Epithelial cell of esophagus (primary cell): ENCODE measurements at regions not wholly inside any gene's neighbourhood (a gene's known extent, or its start where the extent isn't known, plus 50 kb on each side); places are given as distances from the start of the nearest gene placed in this dataset.

ENCODE experiments used
- DNase-seq: peaks from one replicate; pipeline ENCODE4 v3.0.0; 2010; ENCODE audit warnings: low read depth
- H3K4me3 ChIP-seq: 2 replicates; pipeline ENCODE4 v1.5.1; 2011; ENCODE audit warnings: mild to moderate bottlenecking, low read length, control low read depth
- TF ChIP-seq, protein P1 (sequence below): IDR thresholded peaks from 2 replicates; pipeline ENCODE4 v1.5.1; 2011; ENCODE audit warnings: low read depth, mild to moderate bottlenecking, low read length, control low read depth, inconsistent platforms; ENCODE audit not compliant: insufficient read depth; ENCODE audit errors: missing control alignments

GRCh38 chr6:92188016-92188415 lies 1231.3 kb downstream of the EPHA7 start:
- no peak for DNase-seq
- H3K4me3 ChIP-seq, result no peak overlapping the region
- TF ChIP-seq, protein P1, sequence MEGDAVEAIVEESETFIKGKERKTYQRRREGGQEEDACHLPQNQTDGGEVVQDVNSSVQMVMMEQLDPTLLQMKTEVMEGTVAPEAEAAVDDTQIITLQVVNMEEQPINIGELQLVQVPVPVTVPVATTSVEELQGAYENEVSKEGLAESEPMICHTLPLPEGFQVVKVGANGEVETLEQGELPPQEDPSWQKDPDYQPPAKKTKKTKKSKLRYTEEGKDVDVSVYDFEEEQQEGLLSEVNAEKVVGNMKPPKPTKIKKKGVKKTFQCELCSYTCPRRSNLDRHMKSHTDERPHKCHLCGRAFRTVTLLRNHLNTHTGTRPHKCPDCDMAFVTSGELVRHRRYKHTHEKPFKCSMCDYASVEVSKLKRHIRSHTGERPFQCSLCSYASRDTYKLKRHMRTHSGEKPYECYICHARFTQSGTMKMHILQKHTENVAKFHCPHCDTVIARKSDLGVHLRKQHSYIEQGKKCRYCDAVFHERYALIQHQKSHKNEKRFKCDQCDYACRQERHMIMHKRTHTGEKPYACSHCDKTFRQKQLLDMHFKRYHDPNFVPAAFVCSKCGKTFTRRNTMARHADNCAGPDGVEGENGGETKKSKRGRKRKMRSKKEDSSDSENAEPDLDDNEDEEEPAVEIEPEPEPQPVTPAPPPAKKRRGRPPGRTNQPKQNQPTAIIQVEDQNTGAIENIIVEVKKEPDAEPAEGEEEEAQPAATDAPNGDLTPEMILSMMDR, result no peak

GRCh38 chr6:92184933-92185332 lies 1234.4 kb downstream of the EPHA7 start:
- no peak overlapping the region for H3K4me3 ChIP-seq
- no peak for DNase-seq
- TF ChIP-seq, protein P1, result no peak

- TF ChIP-seq, protein P1, result no peak
- H3K4me3 ChIP-seq, result no peak overlapping the region
- no peak for DNase-seq
Measured at GRCh38 chr6:92181347-92181746, 1238.0 kb downstream of the EPHA7 start.

DNA sequence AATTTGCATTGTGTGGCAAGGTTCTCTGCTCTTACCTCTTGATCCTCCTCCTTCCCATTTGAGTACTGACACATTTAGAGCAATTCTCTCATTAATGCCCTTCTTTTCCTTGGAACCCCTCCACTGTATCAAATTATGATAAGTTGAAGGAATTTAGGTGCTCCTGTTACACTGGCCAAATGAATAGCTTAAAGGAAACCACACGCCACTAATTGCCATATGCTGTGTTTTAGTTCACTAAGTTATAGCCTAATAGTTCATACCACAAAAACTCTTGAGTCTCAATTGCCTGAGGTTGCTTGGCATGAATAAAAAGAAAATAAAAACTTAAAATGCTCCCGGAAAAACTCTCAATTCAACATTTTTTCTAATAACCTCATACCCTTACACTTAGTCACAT lies 1239.3 kb downstream of the EPHA7 start:
- TF ChIP-seq, protein P1, result no peak
- no peak overlapping the region for H3K4me3 ChIP-seq
- DNase-seq, result no peak

DNA sequence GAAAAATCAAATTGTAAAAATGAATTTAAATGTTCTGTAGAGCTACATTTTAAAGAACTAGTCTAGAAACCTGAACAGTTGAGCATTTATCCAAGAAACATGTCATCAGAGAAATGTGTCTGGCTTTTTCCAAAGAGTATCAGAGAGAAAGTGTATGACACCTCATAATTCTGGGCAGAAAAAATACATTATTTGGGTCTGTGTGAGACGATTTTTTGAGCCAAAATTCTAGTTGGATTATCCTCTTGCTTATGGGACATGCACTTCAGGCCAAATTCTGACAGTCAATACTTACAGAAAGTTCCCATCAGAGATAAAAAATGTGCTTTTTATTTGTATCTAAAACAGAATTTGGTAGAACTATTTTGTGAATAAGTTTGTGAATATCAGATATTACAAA lies 1242.7 kb downstream of the EPHA7 start:
- TF ChIP-seq, protein P1, result no peak
- no peak for DNase-seq
- H3K4me3 ChIP-seq, result no peak overlapping the region

DNA sequence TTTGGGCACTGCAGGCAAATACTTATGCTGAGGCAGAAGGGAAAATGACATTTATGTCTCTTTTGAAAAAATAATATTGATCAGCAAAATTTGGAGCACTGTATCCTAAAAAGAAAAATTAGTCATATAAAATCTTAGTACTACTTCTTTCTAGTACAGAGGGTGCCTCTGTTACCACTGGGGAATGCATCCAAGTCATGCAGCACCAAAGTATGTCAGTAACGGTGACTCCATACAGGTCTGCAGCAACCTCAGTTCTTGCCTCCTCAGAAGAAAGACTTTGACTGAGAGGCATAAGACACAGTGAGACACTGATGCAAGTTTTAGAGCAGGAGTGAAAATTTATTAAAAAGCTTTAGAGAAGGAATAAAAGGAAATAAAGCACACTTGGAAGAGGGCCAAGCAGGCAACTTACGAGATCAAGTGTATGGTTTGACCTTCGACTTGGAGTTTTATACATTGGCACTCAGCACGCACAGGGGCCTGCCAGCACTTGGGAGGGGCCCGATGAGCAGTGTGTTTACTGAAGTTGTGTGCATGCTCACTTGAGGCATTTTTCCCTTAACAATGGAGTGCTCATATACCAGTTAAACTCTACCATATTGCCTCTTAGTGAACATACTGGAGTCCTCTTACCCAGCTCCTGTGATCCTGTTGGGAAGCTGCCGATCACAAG lies 1244.8 kb downstream of the EPHA7 start:
- no peak for DNase-seq

GRCh38 chr6:92169506-92169905 lies 1249.9 kb downstream of the EPHA7 start:
- TF ChIP-seq, protein P1, result no peak
- DNase-seq, result no peak
- no peak overlapping the region for H3K4me3 ChIP-seq

More for the DNA sequence above, 1244.8 kb downstream of the EPHA7 start:
- H3K4me3 ChIP-seq, result no peak overlapping the region
- TF ChIP-seq, protein P1, result no peak
